Vagina (tissue), 2 donors: ENCODE measurements at regions not wholly inside any gene's neighbourhood (a gene's known extent, or its start where the extent isn't known, plus 50 kb on each side); places are given as distances from the start of the nearest gene placed in this dataset.

ENCODE experiments used
- DNase-seq, 2 donors: peaks; one replicate each; pipeline ENCODE4 v3.0.0-alpha.2; 2017; ENCODE audit errors: extremely low spot score in 2 of 2
- H3K27ac ChIP-seq: fragments of 200-600 bp; sonication (generic); one replicate; pipeline ENCODE4 v1.5.1; 2019
- H3K27me3 ChIP-seq: fragments of 200-600 bp; sonication (generic); one replicate; pipeline ENCODE4 v1.5.1; 2019
- H3K36me3 ChIP-seq, 2 donors: fragments of 200-600 bp; sonication (generic); one replicate each; pipeline ENCODE4 v1.5.1; 2017 to 2019
- H3K4me1 ChIP-seq: fragments of 200-600 bp; sonication (generic); one replicate; pipeline ENCODE4 v1.5.1; 2019
- H3K4me3 ChIP-seq, 2 donors: fragments of 200-600 bp; sonication (generic); 1 replicate in 1 of 2; 2 replicates in 1 of 2; pipeline ENCODE4 v1.5.1; 2016 to 2019
- H3K9me3 ChIP-seq: fragments of 200-600 bp; sonication (generic); one replicate; pipeline ENCODE4 v1.5.1; 2019
- CTCF ChIP-seq, 3 experiments: fragments of 450-650 bp in 2 of 3; fragments of 200-600 bp in 1 of 3; sonication (generic) in 1 of 3; IDR thresholded peaks; one replicate each; pipeline ENCODE4 v1.5.1; 2017 to 2019; ENCODE audit warnings: antibody characterized with exemption in 3 of 3, mild to moderate bottlenecking in 2 of 3, moderate library complexity in 2 of 3
- POLR2A ChIP-seq, 2 donors: fragments of 450-650 bp; IDR thresholded peaks; one replicate each; pipeline ENCODE4 v1.6.1; 2017; ENCODE audit warnings: antibody characterized with exemption in 2 of 2, mild to moderate bottlenecking in 2 of 2, moderate library complexity in 2 of 2
- POLR2AphosphoS5 ChIP-seq, 2 donors: sonication (generic); formaldehyde crosslinking; IDR thresholded peaks; one replicate each; pipeline ENCODE4 v1.9.0; 2017; ENCODE audit warnings: antibody characterized with exemption in 2 of 2, mild to moderate bottlenecking in 2 of 2, low read depth in 1 of 2; ENCODE audit not compliant: insufficient read depth in 1 of 2
- intact Hi-C: fragments of 100-400 bp; cut with DNase I; formaldehyde crosslinking; loops from one replicate; pipeline ENCODE4 v1.15.1; 2023

DNA sequence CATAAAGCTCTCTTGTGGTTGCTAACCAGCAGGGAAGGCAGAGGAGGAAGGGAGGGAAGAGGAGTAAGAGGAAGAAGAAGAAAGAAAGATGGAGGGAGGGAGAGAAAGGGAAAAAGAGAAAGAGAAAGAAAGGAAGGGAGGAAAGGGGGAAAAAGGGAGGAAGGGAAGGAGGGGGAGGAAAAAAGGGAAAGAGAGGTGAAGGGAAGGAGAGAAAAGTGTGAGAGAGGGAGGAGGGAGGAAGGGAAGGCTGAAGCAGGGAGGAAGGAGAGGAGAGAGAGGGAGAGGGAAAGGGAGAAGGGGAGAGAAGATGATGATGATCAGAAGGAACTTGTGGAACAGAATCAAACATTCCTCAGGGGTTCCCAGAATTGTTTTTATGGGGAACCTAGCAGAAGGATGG is 57.5 kb upstream of the TOX2 start:
- Histone ChIP-seq H3K36me3 (no peaks in the 10 kb centered on the region), H3K27ac (no peak overlapping the region), H3K27me3 (no peaks in the 10 kb centered on the region), H3K4me1 (no peaks in the 10 kb centered on the region), H3K4me3 (no peak overlapping the region), H3K9me3 (no peaks in the 10 kb centered on the region)
- intact Hi-C loops = no loop called here
- TF ChIP-seq POLR2AphosphoS5 (IDR thresholded peaks at IDR 0.05; ENCODE audit: insufficient read depth in 1 of 2, low read depth in 1 of 2) (no peak), CTCF (IDR thresholded peaks at IDR 0.05) (no peak), POLR2A (IDR thresholded peaks at IDR 0.05) (no peak)
- DNase-seq = no peak

DNA sequence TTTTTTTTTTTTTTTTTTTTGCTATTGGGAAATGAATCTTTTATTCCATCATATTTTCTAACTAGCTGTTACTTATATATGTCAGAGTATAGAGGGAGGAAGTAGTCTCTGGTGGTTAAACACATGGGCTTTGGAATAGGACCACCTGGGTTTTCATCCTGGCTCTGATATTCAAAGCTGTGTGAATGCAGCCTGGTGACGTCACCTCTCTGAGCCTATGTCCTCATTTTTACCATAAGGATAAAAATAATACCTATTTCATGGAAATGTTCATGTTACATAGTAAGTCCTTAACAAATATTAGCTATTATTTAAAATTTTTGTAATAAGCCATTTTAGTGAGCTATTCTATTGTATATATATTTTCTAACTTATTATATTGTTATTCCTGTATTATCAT is 58.8 kb upstream of the TOX2 start:
- TF ChIP-seq POLR2AphosphoS5 (IDR thresholded peaks at IDR 0.05; ENCODE audit: insufficient read depth in 1 of 2, low read depth in 1 of 2) = no peak
- no peak for TF ChIP-seq POLR2A (IDR thresholded peaks at IDR 0.05)
- no peak for TF ChIP-seq CTCF (IDR thresholded peaks at IDR 0.05)
- Histone ChIP-seq H3K27me3 (no peaks in the 10 kb centered on the region), H3K4me3 (no peak overlapping the region), H3K36me3 (no peaks in the 10 kb centered on the region), H3K4me1 (peaks cover 5% of the 10 kb centered on the region), H3K9me3 (no peaks in the 10 kb centered on the region), H3K27ac (no peak overlapping the region)
- intact Hi-C loops = no loop called here
- DNase-seq = no peak

DNA sequence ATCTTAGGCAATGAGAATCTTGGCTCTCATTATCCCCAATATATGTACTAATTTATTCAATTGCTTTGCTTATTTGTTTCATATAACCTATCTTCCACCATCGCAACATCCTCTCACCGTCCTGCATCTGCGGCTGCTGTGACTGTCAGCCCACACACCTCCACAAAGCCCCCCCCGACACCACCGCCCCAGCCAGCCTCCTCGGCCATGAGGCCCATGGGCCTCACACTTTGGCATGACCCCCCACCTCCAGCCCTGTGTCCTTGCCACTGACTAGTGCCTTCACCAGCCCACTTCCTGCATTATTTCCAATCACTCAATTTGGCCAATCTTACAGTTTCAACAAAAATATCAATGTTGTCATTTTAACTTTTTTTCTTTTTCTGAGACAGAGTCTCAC is 60.7 kb upstream of the TOX2 start:
- peaks cover 23% of the 10 kb centered on the region for H3K4me1 ChIP-seq
- H3K27ac ChIP-seq = no peak overlapping the region
- intact Hi-C loops = no loop called here
- H3K4me3 ChIP-seq = no peak overlapping the region
- DNase-seq = peak in 1 of 2 donors; percentile 52
- H3K27me3 ChIP-seq = no peaks in the 10 kb centered on the region
- H3K36me3 ChIP-seq = no peaks in the 10 kb centered on the region
- TF ChIP-seq POLR2A (IDR thresholded peaks at IDR 0.05) = no peak
- no peak for TF ChIP-seq CTCF (IDR thresholded peaks at IDR 0.05)
- TF ChIP-seq POLR2AphosphoS5 (IDR thresholded peaks at IDR 0.05; ENCODE audit: insufficient read depth in 1 of 2, low read depth in 1 of 2) = no peak
- no peaks in the 10 kb centered on the region for H3K9me3 ChIP-seq

- peak in 1 of 2 donors; percentile 18 for DNase-seq
- intact Hi-C loops = no loop called here
- Histone ChIP-seq H3K27ac (no peak overlapping the region), H3K9me3 (no peaks in the 10 kb centered on the region), H3K4me3 (no peak overlapping the region), H3K27me3 (no peaks in the 10 kb centered on the region), H3K4me1 (peaks cover 24% of the 10 kb centered on the region), H3K36me3 (no peaks in the 10 kb centered on the region)
- TF ChIP-seq POLR2AphosphoS5 (IDR thresholded peaks at IDR 0.05; ENCODE audit: insufficient read depth in 1 of 2, low read depth in 1 of 2) (no peak), CTCF (IDR thresholded peaks at IDR 0.05) (no peak), POLR2A (IDR thresholded peaks at IDR 0.05) (no peak)
These were observed 61.4 kb upstream of the TOX2 start for GRCh38 chr20:43853174-43853803.

- peak in 1 of 2 donors; percentile 83 for DNase-seq
- no peaks in the 10 kb centered on the region for H3K36me3 ChIP-seq
- peaks cover 31% of the 10 kb centered on the region for H3K4me1 ChIP-seq
- H3K27ac ChIP-seq = peak overlapping the region; percentile 82
- intact Hi-C loops = no loop called here
- no peaks in the 10 kb centered on the region for H3K27me3 ChIP-seq
- TF ChIP-seq POLR2AphosphoS5 (IDR thresholded peaks at IDR 0.05; ENCODE audit: insufficient read depth in 1 of 2, low read depth in 1 of 2) (peak; percentile 79 to 81), CTCF (IDR thresholded peaks at IDR 0.05) (no peak), POLR2A (IDR thresholded peaks at IDR 0.05) (no peak)
- H3K9me3 ChIP-seq = no peaks in the 10 kb centered on the region
- no peak overlapping the region for H3K4me3 ChIP-seq
These were observed 65.0 kb upstream of the TOX2 start for GRCh38 chr20:43849496-43850186.
